ENCODE measurements at regions not wholly inside any gene's neighbourhood (a gene's known extent, or its start where the extent isn't known, plus 50 kb on each side); places are given as distances from the start of the nearest gene placed in this dataset.

DNA sequence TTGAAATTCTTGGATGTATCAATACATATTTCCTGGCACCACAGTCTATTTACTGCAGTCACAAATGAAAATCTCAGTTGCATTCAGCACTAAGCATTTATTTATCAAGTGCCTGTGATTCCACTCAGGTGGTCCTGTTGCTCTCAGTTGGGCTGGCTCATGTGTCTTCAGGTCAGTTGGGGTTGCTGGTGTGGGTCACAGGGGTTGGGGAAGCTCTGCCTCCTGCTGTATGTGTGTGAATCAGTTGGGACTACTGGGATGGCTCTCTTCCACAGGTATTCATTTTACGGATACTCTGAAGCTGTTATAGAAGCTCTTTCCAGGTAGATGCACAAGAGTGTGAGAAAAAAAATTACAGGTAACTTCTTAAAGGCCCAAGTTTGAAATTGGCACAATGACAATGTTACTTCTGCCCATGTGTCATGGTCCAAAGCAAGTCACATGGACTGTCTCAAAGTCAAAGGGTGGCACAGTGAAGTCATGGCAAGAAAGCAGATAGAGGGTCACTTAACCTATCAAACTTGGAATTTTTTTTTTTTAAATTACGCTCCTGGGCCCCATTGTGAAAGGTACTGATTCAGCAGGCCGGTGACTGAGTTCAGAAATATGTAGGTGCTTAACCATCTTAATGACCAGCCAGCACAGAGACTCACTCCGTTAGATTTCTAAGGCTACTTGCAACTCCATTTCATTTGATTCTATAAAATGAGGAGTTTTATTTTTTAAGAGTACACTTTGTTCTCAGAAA is 249.2 kb upstream of the GCFC2 start:
- TF ChIP-seq, protein P1, sequence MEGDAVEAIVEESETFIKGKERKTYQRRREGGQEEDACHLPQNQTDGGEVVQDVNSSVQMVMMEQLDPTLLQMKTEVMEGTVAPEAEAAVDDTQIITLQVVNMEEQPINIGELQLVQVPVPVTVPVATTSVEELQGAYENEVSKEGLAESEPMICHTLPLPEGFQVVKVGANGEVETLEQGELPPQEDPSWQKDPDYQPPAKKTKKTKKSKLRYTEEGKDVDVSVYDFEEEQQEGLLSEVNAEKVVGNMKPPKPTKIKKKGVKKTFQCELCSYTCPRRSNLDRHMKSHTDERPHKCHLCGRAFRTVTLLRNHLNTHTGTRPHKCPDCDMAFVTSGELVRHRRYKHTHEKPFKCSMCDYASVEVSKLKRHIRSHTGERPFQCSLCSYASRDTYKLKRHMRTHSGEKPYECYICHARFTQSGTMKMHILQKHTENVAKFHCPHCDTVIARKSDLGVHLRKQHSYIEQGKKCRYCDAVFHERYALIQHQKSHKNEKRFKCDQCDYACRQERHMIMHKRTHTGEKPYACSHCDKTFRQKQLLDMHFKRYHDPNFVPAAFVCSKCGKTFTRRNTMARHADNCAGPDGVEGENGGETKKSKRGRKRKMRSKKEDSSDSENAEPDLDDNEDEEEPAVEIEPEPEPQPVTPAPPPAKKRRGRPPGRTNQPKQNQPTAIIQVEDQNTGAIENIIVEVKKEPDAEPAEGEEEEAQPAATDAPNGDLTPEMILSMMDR (conservative IDR thresholded peaks at IDR 0.05) = no peak
- TF ChIP-seq ZFX (IDR thresholded peaks at IDR 0.05) = no peak

Data from C4-2B (cell line).